Lung (tissue), 11 donors: ENCODE measurements at regions not wholly inside any gene's neighbourhood (a gene's known extent, or its start where the extent isn't known, plus 50 kb on each side); places are given as distances from the start of the nearest gene placed in this dataset.

ENCODE experiments used
- ATAC-seq: fragments of 200-7000 bp; cut with Tn5 transposase; one replicate; pipeline ENCODE4 v1.9.1; 2020; ENCODE audit warnings: moderate number of reproducible peaks; ENCODE audit not compliant: insufficient read depth, low FRiP score
- DNase-seq, 3 donors: peaks; one replicate each; pipeline ENCODE4 v3.0.0-alpha.2; 2013 to 2017
- H3K27ac ChIP-seq, 2 donors: one replicate each; pipeline ENCODE4 v1.5.1; 2013; ENCODE audit warnings: mild to moderate bottlenecking in 2 of 2, moderate library complexity in 2 of 2, control low read depth in 1 of 2, inconsistent platforms in 1 of 2, low read depth in 1 of 2, low read length in 1 of 2
- H3K27me3 ChIP-seq, 3 donors: one replicate each; pipeline ENCODE4 v1.5.1; 2013; ENCODE audit warnings: low read length in 2 of 3; ENCODE audit not compliant: control insufficient read depth in 3 of 3, insufficient read depth in 3 of 3
- H3K36me3 ChIP-seq, 4 donors: one replicate each; pipeline ENCODE4 v1.5.1; 2013; ENCODE audit warnings: low read length in 4 of 4, mild to moderate bottlenecking in 1 of 4, moderate library complexity in 1 of 4; ENCODE audit not compliant: control insufficient read depth in 4 of 4, insufficient read depth in 4 of 4
- H3K4me1 ChIP-seq, 5 donors: one replicate each; pipeline ENCODE4 v1.5.1; 2013; ENCODE audit warnings: low read length in 5 of 5, mild to moderate bottlenecking in 2 of 5, moderate library complexity in 1 of 5; ENCODE audit not compliant: control insufficient read depth in 5 of 5, insufficient read depth in 5 of 5
- H3K4me3 ChIP-seq: one replicate; pipeline ENCODE4 v1.5.1; 2013; ENCODE audit warnings: mild to moderate bottlenecking, control low read depth, moderate library complexity
- H3K9ac ChIP-seq, 2 donors: one replicate each; pipeline ENCODE4 v1.5.1; 2013; ENCODE audit warnings: low read length in 2 of 2, control low read depth in 1 of 2; ENCODE audit not compliant: insufficient read depth in 1 of 2
- H3K9me3 ChIP-seq, 4 donors: one replicate each; pipeline ENCODE4 v1.5.1; 2013; ENCODE audit warnings: low read length in 3 of 4, mild to moderate bottlenecking in 1 of 4, moderate library complexity in 1 of 4; ENCODE audit not compliant: control insufficient read depth in 4 of 4, insufficient read depth in 3 of 4
- WGBS, 2 donors: extraction: QIAGEN DNeasy Blood & Tissue Kit; methylation state at CpG; one replicate each; pipeline ENCODE4 v1.1.7; 2013; 5-methylcytosine and 5-hydroxymethylcytosine counted together
- TF ChIP-seq, protein P1 (sequence below): IDR thresholded peaks from 2 replicates; pipeline ENCODE4 v1.5.1; 2012; ENCODE audit warnings: mild to moderate bottlenecking; ENCODE audit errors: control extremely low read depth, extremely low read depth
- donor health status: control.
- donor health status: control.
- donor health status: Bipolar disorder and iron deficiency.
- donor health status: healthy.
- donor health status: DM: yes; HTN: yes; CAD: no.

DNA sequence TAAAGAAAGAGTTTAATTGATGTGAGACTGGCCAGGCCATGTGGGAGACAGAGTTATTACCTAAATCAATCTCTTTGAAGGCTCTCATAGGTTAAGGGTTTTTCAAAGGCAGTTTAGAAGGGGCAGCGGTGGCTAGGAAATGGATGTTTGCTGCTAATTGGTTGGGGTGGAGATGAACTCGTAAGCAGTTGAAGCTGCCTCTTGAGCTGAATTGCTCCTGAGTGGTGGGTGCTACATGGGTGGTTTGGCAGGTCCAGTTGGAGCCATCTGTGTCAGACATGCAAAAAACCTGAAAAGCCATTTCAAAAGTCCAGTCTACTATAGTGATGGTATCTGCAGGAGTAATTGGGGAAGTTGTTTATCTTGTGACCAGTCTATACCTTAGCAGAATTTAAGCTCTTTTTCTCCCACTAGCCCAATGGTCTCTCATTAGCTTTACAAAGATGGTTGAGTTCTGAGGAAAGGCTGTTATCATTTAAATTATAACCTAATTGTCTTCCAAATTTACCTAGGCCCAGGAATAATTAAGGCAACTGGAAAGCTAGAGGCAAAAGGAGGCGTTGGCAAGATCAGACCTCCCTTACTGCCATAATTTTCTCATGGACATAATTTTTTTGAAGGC is 762.4 kb upstream of the FRG1 start:
- no peak for ATAC-seq
- WGBS, 2 donors, result 76 to 81% methylated on average over 3 of the region's 3 CpGs

DNA sequence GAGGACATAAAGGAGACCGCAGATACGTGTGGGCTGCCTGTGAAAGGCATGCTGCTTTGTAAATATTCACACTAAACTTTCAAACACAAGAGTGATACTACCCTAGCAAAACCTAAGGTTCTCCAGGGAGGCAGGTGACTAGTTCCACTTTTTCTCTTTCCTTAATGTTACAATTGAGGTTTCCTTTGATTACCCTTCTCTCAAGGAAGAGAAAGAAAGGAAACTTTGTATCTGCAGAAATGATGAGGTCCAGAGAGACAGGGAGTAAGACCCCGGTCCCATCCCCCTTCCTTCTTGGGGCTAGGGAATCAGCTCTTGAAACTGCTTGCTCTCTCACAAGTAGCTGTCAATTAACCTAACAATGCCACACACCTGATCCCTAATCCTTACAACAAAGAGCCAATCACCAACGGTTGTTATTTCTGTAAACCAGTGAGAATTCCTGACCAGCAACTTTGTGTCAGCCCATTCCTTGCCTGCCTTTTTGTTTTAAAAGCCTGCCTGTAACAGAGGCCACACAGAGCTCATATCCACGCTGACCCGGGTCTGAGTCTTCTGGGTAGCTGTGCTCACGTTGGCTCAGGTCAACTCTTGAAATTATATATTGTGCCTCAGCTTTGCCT is 754.8 kb upstream of the FRG1 start:
- ATAC-seq, result no peak
- WGBS, 2 donors, result 24 to 34% methylated on average over 7 of the region's 7 CpGs
- H3K27ac ChIP-seq, result no peak overlapping the region

More for the DNA sequence above, 762.4 kb upstream of the FRG1 start:
- H3K4me3 ChIP-seq, result no peak overlapping the region
- DNase-seq, result no peak
- H3K27me3 ChIP-seq, result no peaks in the 10 kb centered on the region
- H3K36me3 ChIP-seq, result no peaks in the 10 kb centered on the region
- no peaks in the 10 kb centered on the region for H3K9me3 ChIP-seq
- TF ChIP-seq, protein P1, sequence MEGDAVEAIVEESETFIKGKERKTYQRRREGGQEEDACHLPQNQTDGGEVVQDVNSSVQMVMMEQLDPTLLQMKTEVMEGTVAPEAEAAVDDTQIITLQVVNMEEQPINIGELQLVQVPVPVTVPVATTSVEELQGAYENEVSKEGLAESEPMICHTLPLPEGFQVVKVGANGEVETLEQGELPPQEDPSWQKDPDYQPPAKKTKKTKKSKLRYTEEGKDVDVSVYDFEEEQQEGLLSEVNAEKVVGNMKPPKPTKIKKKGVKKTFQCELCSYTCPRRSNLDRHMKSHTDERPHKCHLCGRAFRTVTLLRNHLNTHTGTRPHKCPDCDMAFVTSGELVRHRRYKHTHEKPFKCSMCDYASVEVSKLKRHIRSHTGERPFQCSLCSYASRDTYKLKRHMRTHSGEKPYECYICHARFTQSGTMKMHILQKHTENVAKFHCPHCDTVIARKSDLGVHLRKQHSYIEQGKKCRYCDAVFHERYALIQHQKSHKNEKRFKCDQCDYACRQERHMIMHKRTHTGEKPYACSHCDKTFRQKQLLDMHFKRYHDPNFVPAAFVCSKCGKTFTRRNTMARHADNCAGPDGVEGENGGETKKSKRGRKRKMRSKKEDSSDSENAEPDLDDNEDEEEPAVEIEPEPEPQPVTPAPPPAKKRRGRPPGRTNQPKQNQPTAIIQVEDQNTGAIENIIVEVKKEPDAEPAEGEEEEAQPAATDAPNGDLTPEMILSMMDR, result no peak
- H3K4me1 ChIP-seq, result no peaks in the 10 kb centered on the region
- H3K27ac ChIP-seq, result no peak overlapping the region
- H3K9ac ChIP-seq, result no peak overlapping the region

GRCh38 chr4:189187531-189188052 is 753.1 kb upstream of the FRG1 start:
- no peaks in the 10 kb centered on the region for H3K36me3 ChIP-seq
- ATAC-seq (no peak), DNase-seq (no peak)
- no peak overlapping the region for H3K27ac ChIP-seq
- TF ChIP-seq, protein P1, result no peak
- WGBS, 2 donors, result 83 to 85% methylated on average over 2 of the region's 2 CpGs
- H3K4me3 ChIP-seq, result no peak overlapping the region
- H3K4me1 ChIP-seq, result peaks cover 0 to 4% (median 0%) of the 10 kb centered on the region in 5 donors
- peaks cover 0 to 9% (median 1%) of the 10 kb centered on the region in 4 donors for H3K9me3 ChIP-seq
- H3K9ac ChIP-seq, result no peak overlapping the region
- peaks cover 0 to 2% (median 0%) of the 10 kb centered on the region in 3 donors for H3K27me3 ChIP-seq

More for the DNA sequence above, 754.8 kb upstream of the FRG1 start:
- Histone ChIP-seq H3K9me3 (peaks cover 0 to 9% (median 0%) of the 10 kb centered on the region in 4 donors), H3K36me3 (no peaks in the 10 kb centered on the region), H3K4me1 (peaks cover 0 to 4% (median 0%) of the 10 kb centered on the region in 5 donors), H3K9ac (no peak overlapping the region), H3K4me3 (no peak overlapping the region), H3K27me3 (peaks cover 0 to 2% (median 0%) of the 10 kb centered on the region in 3 donors)
- DNase-seq, result no peak
- TF ChIP-seq, protein P1, result no peak
